ENCODE measurements at regions not wholly inside any gene's neighbourhood (a gene's known extent, or its start where the extent isn't known, plus 50 kb on each side); places are given as distances from the start of the nearest gene placed in this dataset.

- DNase-seq: no peak
Observed at GRCh38 chr6:128827675-128828464, 55.1 kb upstream of the LAMA2 start.

- DNase-seq: no peak
Observed at GRCh38 chr6:128826606-128827005, 56.3 kb upstream of the LAMA2 start.

- DNase-seq: no peak
Observed at GRCh38 chr6:128822271-128822670, 60.7 kb upstream of the LAMA2 start.

- no peak for DNase-seq
Observed at GRCh38 chr6:128821116-128821515, 61.8 kb upstream of the LAMA2 start.

GRCh38 chr6:128808856-128809255 is 74.1 kb upstream of the LAMA2 start:
- no peak for DNase-seq

- peak; percentile 10 for DNase-seq
Observed at GRCh38 chr6:128807577-128807976, 75.4 kb upstream of the LAMA2 start.

- DNase-seq: peak; percentile 10
Observed at GRCh38 chr6:128806261-128806660, 76.7 kb upstream of the LAMA2 start.

GRCh38 chr6:128803911-128804310 is 79.0 kb upstream of the LAMA2 start:
- no peak for DNase-seq

GRCh38 chr6:128801621-128802020 is 81.3 kb upstream of the LAMA2 start:
- DNase-seq: no peak

GRCh38 chr6:128784266-128784665 is 98.7 kb upstream of the LAMA2 start:
- no peak for DNase-seq

GRCh38 chr6:128768187-128768586 is 114.8 kb upstream of the LAMA2 start:
- DNase-seq: no peak

GRCh38 chr6:128767705-128768104 is 115.2 kb upstream of the LAMA2 start:
- DNase-seq: no peak

GRCh38 chr6:128767150-128767549 is 115.8 kb upstream of the LAMA2 start:
- no peak for DNase-seq

GRCh38 chr6:128763599-128764300 is 119.2 kb upstream of the LAMA2 start:
- no peak for DNase-seq

- no peak for DNase-seq
Observed at GRCh38 chr6:128759901-128760300, 123.0 kb upstream of the LAMA2 start.

GRCh38 chr6:128759447-128759846 is 123.5 kb upstream of the LAMA2 start:
- DNase-seq: no peak

- no peak for DNase-seq
Observed at GRCh38 chr6:128757961-128758360, 125.0 kb upstream of the LAMA2 start.

- DNase-seq: no peak
Observed at GRCh38 chr6:128754658-128755256, 128.2 kb upstream of the LAMA2 start.

- no peak for DNase-seq
Observed at GRCh38 chr6:128743974-128744765, 138.8 kb upstream of the LAMA2 start.

- DNase-seq: no peak
Observed at GRCh38 chr6:128742900-128743299, 140.0 kb upstream of the LAMA2 start.

- no peak for DNase-seq
Observed at GRCh38 chr6:128740951-128741350, 142.0 kb upstream of the LAMA2 start.

- no peak for DNase-seq
Observed at GRCh38 chr6:128739112-128739511, 143.8 kb upstream of the LAMA2 start.

GRCh38 chr6:128738112-128738511 is 144.8 kb upstream of the LAMA2 start:
- DNase-seq: no peak

Measured in hindlimb muscle (tissue), 1 donor.